ENCODE measurements at regions not wholly inside any gene's neighbourhood (a gene's known extent, or its start where the extent isn't known, plus 50 kb on each side); places are given as distances from the start of the nearest gene placed in this dataset.

GRCh38 chr18:34023471-34023870, 201.2 kb downstream of the NOL4 start:
- TF ChIP-seq POLR2A (IDR thresholded peaks at IDR 0.05): no peak
- TF ChIP-seq CTCF (IDR thresholded peaks at IDR 0.05): no peak
